Caco-2 (cell line): ENCODE measurements at regions not wholly inside any gene's neighbourhood (a gene's known extent, or its start where the extent isn't known, plus 50 kb on each side); places are given as distances from the start of the nearest gene placed in this dataset.
"Not testable (repeated sequence)": the region's sequence is repeated elsewhere in the genome, so short reads cannot be mapped to it uniquely, and the experiment has no call there.

Experiments
- BruUV-seq: library from RNA; stranded (reverse); fragments of 400-500 nt; replicated peaks from 2 replicates; lab custom pipeline; 2021; lab: Mats Ljungman, UMichigan
- CTCF ChIA-PET: fragments of 300-600 bp; sonication (Branson Sonifier 250); formaldehyde crosslinking; loops from one replicate; lab custom pipeline; 2022; ENCODE audit warnings: antibody characterized with exemption; lab: Charles Lee
- POLR2A ChIA-PET: fragments of 300-600 bp; sonication (Branson Sonifier 250); formaldehyde crosslinking; loops from one replicate; lab custom pipeline; 2022; ENCODE audit warnings: antibody characterized with exemption; lab: Charles Lee
- DNase-seq, 2 experiments: peaks; one replicate each; pipeline versions ENCODE4 v3.0.0 to v3.0.0-alpha.2; 2020 to 2022
- H3K27me3 ChIP-seq: replicated peaks from 2 replicates; pipeline ENCODE4 v1.6.0; 2011; ENCODE audit warnings: low read length; ENCODE audit not compliant: control insufficient read depth, insufficient read depth
- H3K36me3 ChIP-seq: 2 replicates; pipeline ENCODE4 v1.5.1; 2011; ENCODE audit warnings: low read length; ENCODE audit not compliant: control insufficient read depth, insufficient read depth
- H3K4me1 ChIP-seq: fragments of 250-450 bp; sonication (Bioruptor Pico); 2 replicates; pipeline ENCODE4 v1.5.1; 2020; ENCODE audit warnings: mild to moderate bottlenecking
- H3K4me3 ChIP-seq: 2 replicates; pipeline ENCODE4 v1.5.1; 2011; ENCODE audit warnings: low read depth, mild to moderate bottlenecking, control low read depth, low read length
- H3K9me3 ChIP-seq: fragments of 250-450 bp; sonication (Bioruptor Pico); 2 replicates; pipeline ENCODE4 v1.5.1; 2020; ENCODE audit warnings: mild to moderate bottlenecking, moderate library complexity
- H3K27ac Mint-ChIP-seq: one replicate; pipeline ENCODE4 v1.8.0; 2022; ENCODE audit warnings: mixed read lengths; ENCODE audit not compliant: unreplicated experiment
- H3K27me3 Mint-ChIP-seq: one replicate; pipeline ENCODE4 v1.8.0; 2022; ENCODE audit warnings: mixed read lengths; ENCODE audit not compliant: insufficient read depth, unreplicated experiment
- H3K36me3 Mint-ChIP-seq: one replicate; pipeline ENCODE4 v1.8.0; 2022; ENCODE audit warnings: mild to moderate bottlenecking, mixed read lengths; ENCODE audit not compliant: insufficient read depth, unreplicated experiment
- H3K4me1 Mint-ChIP-seq: one replicate; pipeline ENCODE4 v1.8.0; 2022; ENCODE audit warnings: low read depth, mixed read lengths; ENCODE audit not compliant: unreplicated experiment
- H3K4me3 Mint-ChIP-seq: one replicate; pipeline ENCODE4 v1.8.0; 2022; ENCODE audit warnings: mild to moderate bottlenecking, moderate library complexity, mixed read lengths; ENCODE audit not compliant: unreplicated experiment
- H3K9me3 Mint-ChIP-seq: one replicate; pipeline ENCODE4 v1.8.0; 2022; ENCODE audit warnings: mixed read lengths; ENCODE audit not compliant: unreplicated experiment
- CTCF ChIP-seq, 2 experiments: fragments of 200-600 bp in 1 of 2; IDR thresholded peaks; 1 replicate in 1 of 2; 2 replicates in 1 of 2; pipeline versions ENCODE4 v1.5.1 to v1.8.0; 2011 to 2022; ENCODE audit warnings: antibody characterized with exemption in 1 of 2, control low read depth in 1 of 2, inconsistent platforms in 1 of 2, low read depth in 1 of 2, low read length in 1 of 2, mild to moderate bottlenecking in 1 of 2, moderate library complexity in 1 of 2; ENCODE audit not compliant: insufficient read depth in 1 of 2, severe bottlenecking in 1 of 2, unreplicated experiment in 1 of 2
- intact Hi-C: fragments of 100-400 bp; cut with micrococcal nuclease; formaldehyde crosslinking; loops from one replicate; pipeline ENCODE4 v1.10.0; 2022; ENCODE audit not compliant: unreplicated experiment

- ChIA-PET POLR2A (no interaction called here), CTCF (no interaction called here)
- intact Hi-C loops = no loop called here
- Histone ChIP-seq H3K27me3 (no peaks in the 10 kb centered on the region), H3K4me1 (no peaks in the 10 kb centered on the region), H3K9me3 (no peaks in the 10 kb centered on the region), H3K36me3 (no peaks in the 10 kb centered on the region), H3K4me3 (no peak overlapping the region)
- Mint-ChIP-seq H3K36me3 (no peaks in the 10 kb centered on the region), H3K4me3 (no peak overlapping the region), H3K4me1 (no peaks in the 10 kb centered on the region), H3K9me3 (no peaks in the 10 kb centered on the region), H3K27me3 (no peaks in the 10 kb centered on the region), H3K27ac (no peak overlapping the region)
- no TSS peak for BruUV-seq
- no peak for DNase-seq
- no peak for TF ChIP-seq CTCF (IDR thresholded peaks at IDR 0.05; ENCODE audit: insufficient read depth in 1 of 2, low read depth in 1 of 2, low read length in 1 of 2, severe bottlenecking in 1 of 2, unreplicated experiment in 1 of 2)
Observed at GRCh38 chr13:62450759-62451158, 1035.1 kb upstream of the PCDH20 start.

- H3K9me3 Mint-ChIP-seq, H3K4me3 Mint-ChIP-seq, H3K9me3 ChIP-seq, intact Hi-C loops, CTCF ChIA-PET, H3K27me3 ChIP-seq, H3K4me1 Mint-ChIP-seq, H3K36me3 Mint-ChIP-seq, DNase-seq, BruUV-seq, H3K4me1 ChIP-seq, H3K27ac Mint-ChIP-seq, H3K36me3 ChIP-seq, H3K4me3 ChIP-seq, H3K27me3 Mint-ChIP-seq: not testable (repeated sequence)
- POLR2A ChIA-PET = interaction anchor here (0.6 kb wide), 2 partner anchors 108 to 1896 kb away, joined by 3 read pairs; no protein-coding TSS in a partner anchor
Observed at GRCh38 chr13:62447771-62448382, 1032.2 kb upstream of the PCDH20 start.

- Mint-ChIP-seq H3K27ac (no peak overlapping the region), H3K4me3 (no peak overlapping the region), H3K4me1 (no peaks in the 10 kb centered on the region), H3K9me3 (no peaks in the 10 kb centered on the region), H3K27me3 (no peaks in the 10 kb centered on the region), H3K36me3 (no peaks in the 10 kb centered on the region)
- BruUV-seq = no TSS peak
- intact Hi-C loops = no loop called here
- Histone ChIP-seq H3K4me3 (no peak overlapping the region), H3K36me3 (no peaks in the 10 kb centered on the region), H3K9me3 (no peaks in the 10 kb centered on the region), H3K4me1 (no peaks in the 10 kb centered on the region), H3K27me3 (no peaks in the 10 kb centered on the region)
- DNase-seq = no peak
- TF ChIP-seq CTCF (IDR thresholded peaks at IDR 0.05; ENCODE audit: insufficient read depth in 1 of 2, low read depth in 1 of 2, low read length in 1 of 2, severe bottlenecking in 1 of 2, unreplicated experiment in 1 of 2) = no peak
- ChIA-PET POLR2A (no interaction called here), CTCF (no interaction called here)
Observed at GRCh38 chr13:62444805-62445204, 1029.2 kb upstream of the PCDH20 start.
